Fibroblast of skin of left biceps (primary cell): ENCODE measurements at regions not wholly inside any gene's neighbourhood (a gene's known extent, or its start where the extent isn't known, plus 50 kb on each side); places are given as distances from the start of the nearest gene placed in this dataset.

Experiments used
- DNase-seq, 2 experiments: peaks; one replicate each; pipeline ENCODE4 v3.0.0-alpha.2; 2013; ENCODE audit warnings: low read depth in 2 of 2

DNA sequence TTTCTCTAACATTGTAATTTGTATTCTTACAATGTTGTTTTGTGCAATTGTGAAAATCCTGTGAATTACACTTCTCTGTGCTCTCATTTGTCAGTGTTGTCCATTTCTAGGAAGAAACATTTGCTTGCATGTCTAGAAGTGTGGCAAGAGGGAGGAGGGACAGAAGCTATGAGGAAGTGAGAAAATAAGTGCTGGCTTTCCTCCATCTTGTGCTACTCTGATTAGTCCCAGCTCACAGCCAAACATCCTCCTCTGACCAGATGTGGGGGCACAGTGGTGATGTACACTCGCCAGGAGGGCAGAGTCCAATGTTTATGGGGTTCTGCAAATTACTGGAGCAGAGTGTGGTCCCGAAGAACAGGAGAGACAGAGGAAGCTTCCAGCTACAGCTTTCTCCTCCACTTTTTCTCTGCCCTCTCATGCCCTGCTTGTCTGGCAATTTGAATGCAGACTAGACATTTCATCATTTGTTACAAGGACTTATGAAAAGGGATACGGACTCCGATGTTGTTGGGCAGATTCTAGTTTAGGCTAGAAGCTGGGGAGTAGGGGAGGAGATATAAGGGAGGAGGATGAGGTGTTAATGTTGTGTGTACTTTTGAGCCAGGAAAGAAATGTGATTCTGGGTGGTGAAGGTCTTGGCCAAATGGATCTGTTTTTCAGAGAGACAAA is 131.0 kb upstream of the C1GALT1 start:
- DNase-seq = no peak

DNA sequence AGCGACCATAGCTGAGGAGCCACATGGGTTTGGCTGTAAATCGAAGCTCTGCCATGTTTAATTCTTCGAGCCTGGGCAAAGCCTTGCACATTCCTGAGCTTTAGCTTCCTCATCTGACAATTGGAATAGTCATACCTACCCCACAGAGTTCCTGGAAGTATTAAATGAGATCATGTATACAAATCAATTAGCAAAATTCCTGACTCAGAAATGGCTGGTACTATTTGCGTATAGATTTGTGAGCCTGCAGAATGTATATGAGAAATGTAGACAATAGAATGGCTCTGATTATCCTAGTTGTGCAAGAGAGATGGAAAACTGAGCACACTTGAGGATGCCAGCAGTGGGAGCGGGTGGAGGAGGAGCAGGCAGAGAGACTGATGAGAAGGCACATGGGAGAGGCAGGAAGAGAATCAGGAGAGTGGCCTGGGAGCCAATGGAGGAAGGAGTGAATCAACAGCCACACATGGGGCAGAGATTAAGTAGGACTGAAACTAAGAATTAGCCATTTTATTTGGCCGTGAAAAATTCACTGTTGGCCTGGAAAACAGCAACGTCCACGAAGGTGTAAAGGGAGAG is 128.0 kb upstream of the C1GALT1 start:
- DNase-seq = no peak

DNA sequence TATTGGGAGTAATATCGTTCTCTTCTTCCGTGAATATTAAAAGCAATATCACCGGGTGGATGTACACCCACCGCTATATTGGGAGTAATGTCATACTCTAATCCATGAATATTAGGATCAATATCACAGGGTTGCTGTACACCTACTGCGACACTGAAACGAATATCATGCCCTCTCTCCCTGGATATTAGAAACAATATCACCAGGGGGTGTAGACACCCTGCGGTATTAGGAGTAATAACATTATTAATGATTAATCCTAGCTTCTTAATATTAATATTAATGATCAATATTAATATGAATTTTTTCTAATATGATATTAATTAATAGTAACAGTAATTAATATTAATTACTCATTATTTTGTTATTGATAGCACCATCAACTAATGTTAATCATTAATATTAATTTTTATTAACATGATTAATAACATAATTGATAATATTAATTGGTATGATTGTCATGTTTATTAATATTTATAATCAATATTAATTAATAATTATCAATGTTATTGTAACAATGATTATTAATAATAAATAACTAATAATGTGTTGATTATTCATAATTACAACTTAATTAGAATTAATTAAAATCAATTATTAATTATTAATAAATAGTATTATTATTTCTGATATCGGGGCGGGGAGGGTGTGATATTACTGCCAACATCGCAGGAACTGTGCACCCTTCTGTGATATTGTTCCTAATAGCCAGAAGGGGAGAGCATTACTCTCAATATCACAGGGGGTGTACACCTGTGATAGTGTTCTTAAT is 121.3 kb upstream of the C1GALT1 start:
- DNase-seq = no peak

DNA sequence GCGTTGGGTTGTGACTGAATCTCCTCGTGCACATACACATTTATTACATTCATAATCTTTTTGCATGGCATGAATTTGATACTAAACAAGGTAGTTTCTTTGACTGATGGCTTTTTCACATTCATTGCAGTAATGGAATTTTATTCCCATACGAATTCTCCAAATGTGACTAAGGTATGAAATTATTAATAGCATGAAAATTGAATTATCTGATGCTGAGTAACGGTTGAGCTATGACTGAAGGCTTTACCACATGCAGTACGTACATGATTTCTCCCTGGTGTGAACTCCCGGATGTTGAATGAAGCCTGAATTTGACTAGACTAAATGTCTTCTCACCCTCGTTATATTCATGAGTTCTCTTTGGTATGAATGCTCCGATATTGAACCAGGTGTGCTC is 104.4 kb upstream of the C1GALT1 start:
- no peak for DNase-seq

DNA sequence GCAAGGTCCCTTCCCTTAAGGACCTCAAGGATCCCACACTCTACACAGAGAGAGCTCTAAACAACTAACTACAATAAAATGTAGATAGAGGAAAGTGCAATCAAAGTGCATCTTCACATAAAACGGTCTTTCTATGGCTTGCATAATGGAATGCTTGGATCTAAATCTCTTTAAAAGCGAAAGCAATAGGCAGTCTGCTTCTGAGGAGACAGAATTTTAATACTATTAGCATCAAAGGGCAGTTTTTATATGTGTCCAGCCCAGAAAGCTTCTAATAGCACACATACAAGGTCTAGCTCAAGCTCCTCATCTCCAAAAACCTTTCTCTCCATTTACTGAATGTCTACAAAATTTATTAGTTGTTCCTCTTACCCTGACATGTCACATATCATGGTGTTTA is 101.5 kb upstream of the C1GALT1 start:
- no peak for DNase-seq

DNA sequence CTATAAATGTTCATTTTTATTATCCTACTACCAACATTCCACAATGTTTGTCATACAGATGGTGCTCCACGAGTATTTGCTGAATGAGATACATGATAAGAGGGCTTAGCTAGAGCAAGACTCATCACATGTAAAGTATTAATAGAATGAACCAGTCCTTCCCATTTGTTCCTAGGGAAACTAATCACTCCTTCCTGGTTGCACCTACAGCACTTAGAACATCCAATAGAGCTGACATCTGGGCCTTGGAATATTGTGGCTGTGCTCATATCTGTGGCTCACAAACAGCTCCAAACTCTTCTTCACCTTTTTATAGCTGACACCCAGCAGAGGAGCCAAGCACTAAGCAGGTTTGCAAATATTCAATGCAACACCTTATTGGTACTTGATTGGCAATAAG is 91.9 kb upstream of the C1GALT1 start:
- DNase-seq = no peak

DNA sequence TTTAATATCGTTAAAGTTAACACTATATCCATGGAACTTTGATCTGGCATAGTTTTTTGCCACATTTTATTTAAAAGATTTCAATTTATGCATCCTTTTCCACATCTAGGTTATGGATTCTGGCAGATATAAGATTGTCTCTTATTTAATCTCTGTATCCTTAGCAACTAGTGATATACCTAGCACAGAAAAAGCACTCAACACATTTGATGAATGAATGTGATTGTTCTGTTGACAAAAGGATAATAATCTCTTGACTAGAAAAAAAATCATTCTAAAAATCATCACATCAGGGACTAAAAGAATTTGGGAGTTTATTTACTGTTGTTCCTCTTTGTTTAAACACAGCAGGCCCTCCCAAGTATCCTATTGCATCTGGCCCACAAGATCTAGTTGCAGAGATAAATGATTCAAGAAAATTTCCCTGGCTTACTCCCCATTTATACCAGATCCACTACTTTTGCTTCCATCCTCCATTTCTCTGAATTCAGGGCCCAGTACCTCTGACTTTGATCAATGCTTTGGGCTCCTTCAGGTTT is 84.0 kb upstream of the C1GALT1 start:
- no peak for DNase-seq

DNA sequence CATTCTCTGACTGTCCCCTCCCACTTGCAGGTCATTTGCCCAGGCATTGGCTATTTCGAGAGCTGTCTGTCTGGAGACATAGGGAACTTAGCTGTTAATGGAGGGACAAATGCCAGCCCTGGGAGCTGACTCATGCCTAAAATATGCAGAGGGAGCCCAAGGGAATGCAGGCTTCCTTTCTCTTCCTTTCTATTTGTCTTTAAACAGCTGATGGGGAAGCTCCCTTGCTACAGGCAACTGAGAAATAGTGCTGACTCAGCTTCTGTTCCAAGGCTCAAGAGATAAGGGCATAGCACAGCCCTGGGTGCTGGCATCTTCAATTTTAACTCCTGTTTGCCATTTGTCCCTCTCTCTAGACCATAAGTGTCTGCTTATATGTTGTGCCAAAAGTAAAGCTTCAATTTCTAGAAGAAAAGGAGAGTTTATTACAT is 82.7 kb upstream of the C1GALT1 start:
- DNase-seq = peak; percentile 73 to 74

DNA sequence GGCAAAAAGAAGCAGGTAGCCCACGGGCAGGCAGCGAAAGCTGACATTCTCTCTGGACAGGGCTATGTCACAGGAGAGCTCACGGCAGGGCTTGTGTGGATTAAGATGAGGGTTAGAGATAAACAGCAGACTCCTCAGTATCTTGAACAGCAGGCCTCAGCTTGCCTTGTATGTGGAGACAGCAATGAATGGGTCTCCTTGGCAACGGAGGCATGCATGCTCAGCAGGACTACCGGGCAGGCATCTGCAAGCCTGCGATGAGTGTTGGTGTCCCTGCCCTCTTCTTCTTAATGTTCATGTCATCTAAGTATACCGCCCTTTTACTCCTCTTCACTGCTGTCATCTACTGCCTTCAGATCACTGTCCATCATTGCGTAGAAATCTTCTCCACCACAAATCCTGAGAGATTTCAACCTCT is 81.9 kb upstream of the C1GALT1 start:
- no peak for DNase-seq

DNA sequence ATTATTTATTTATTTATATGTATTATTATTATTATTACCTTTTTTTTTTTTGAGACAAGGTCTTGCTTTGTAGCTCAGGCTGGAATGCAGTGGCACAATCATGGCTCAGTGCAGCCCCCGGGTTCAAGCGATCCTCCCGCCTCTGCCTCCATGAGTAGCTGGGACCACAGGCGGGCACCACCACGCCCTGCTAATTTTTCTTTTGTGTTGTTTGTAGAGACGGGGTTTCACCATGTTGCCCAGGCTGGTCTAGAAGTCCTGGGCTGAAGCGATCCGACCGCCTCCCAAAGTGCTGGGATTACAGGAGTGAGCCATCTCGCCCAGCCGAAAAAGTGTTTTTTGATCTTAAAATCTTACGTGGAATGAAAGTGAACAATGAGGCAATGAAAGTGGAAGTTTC is 79.4 kb upstream of the C1GALT1 start:
- no peak for DNase-seq

DNA sequence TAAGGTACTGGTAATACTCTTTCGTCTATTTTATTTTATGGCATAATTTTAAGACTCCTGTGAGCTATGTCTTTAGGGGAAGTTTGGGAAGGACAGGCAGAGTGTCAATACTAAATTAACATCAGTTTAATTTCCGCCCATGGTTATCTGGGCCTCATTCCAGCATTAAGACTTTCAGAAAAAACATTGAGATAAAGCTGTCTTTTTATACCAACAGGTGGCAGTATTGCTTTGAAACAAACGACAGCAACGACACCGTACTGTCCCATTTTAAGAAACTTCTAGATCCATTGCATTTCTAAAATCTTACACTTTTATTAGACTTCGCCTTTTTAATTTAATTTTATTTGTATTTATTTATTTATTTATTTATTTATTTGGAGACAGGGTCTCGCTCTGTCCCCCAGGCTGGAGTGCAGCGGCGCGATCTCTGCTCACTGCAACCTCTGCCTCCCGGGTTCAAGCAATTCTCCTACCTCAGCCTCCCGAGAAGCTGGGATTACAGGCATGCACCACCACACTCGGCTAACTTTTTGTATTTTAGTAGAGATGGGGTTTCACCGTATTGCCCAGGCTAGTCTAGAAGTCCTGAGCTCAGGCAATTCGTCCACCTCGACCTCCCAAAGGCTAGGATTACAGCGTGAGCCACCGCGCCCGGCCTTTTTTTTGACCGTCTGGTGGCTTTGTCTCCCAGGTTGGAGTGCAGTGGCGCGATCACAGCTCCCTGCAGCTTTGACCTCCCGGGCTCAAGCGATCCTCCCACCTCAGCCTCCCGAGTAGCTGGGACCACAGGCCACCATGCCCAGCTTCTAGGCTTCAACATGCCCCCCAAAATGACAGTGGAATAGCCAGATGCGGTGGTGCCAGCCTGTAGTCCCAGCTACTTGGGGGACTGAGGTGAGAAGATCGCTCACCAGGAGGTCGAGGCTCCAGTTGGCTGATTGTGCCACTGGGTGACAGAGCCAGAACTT is 78.7 kb upstream of the C1GALT1 start:
- peak; percentile 24 to 26 for DNase-seq

DNA sequence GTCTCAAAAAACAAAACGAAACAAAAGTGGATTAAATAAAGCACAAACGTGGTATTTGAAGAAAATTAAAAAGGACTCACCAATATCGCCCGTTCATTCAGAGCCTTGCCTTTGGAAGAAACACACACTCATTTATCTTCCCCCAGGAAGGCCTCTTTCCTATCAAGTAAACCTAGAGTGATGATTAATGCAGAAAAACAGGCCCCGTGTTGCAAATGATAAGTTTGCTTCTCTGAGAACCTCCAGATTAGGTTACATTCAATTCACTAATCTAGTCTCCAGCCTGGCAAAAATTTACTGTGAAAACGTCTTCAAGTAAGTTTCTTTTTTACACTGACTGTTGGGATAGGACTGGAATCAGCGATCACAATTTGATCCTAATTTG is 78.0 kb upstream of the C1GALT1 start:
- no peak for DNase-seq

DNA sequence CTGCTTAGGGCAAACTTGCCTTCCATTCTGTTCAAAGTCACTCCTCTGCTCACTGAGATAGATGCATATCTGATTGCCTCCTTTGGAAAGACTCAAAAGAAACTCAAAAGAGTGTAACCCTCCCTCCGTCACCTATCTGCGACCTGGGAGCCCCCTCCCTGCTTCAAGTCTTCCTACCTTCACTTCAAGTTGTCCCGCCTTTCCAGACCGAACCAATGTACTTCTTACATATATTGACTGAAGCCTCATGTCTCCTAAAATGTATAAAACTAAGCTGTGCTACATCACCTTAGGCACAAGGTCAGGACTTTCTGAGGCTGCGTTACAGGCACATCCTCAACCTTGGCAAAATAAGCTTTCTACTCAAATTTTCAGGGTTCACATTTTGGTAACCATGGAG is 77.4 kb upstream of the C1GALT1 start:
- no peak for DNase-seq

DNA sequence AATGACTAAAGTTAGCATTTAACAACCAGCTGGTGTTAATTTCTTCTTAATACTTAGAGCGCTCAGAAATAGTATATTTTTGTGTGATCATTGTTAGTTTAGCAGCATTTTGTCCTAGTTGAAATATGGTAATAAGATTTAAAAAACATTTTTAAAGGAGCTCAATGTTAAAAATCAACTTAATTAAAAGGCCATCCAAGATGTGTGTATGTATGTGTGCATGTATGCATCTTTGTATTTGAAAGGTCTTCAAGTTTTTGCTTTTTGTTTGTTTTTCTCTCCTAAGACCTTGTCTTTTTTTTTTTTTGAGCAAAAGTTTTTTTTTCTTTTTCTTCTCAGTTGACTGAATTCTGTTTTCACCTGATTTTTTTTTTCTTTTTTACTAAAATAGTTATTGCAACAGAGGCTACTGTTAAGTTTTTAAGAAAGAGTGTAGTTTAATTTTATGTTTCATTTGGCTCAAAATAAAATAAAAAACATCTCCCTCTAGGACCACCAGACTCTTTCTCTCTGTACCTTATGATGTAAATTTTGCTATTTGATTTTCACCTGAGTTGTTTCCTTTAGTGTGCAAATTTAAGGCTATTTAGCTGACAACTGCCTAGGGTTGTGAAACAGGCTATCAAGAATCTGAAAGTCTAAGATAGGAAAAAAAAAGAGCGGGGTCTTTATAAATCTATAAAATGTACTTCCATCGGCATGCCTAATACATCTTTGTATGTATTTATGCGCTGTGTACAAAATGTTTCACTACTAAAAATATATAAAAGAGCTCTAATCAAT is 76.4 kb upstream of the C1GALT1 start:
- no peak for DNase-seq

DNA sequence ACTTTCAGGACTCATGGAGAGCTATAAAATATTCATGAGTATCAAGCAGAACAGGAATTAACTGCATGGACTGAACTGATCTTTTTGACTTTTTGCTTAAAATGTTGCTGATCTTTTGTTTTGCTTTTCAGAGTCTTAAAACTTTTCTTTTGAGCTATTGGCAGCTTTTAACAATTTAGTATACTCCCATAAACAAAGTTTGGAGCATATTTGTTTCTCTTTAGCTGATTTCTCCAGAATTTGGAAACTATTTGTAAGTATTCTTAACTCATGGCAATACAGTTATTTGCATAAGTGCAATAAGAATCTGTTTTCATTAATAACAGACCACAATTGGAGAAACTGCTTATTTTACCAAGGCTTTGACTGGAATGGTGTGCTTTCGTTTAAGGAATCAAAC is 73.4 kb upstream of the C1GALT1 start:
- no peak for DNase-seq

DNA sequence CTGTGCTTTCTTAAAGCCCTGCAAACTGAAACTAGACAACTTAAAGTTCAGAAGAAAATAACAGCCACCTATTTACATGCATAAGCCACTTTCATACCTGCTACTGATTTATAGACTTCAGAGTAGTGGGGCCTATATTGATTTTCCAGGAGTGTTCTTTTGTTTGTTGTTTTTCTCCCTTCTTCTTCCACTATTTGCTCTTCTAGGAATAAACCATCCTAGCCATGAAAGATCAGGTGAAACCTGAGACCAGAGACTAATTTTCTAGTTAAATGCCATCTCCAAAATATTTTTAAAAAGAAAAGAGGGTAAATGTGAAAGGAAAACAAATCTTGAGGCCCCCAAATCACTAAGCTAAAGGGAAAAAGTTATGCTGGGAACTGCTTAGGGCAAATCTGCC is 72.4 kb upstream of the C1GALT1 start:
- DNase-seq = no peak

DNA sequence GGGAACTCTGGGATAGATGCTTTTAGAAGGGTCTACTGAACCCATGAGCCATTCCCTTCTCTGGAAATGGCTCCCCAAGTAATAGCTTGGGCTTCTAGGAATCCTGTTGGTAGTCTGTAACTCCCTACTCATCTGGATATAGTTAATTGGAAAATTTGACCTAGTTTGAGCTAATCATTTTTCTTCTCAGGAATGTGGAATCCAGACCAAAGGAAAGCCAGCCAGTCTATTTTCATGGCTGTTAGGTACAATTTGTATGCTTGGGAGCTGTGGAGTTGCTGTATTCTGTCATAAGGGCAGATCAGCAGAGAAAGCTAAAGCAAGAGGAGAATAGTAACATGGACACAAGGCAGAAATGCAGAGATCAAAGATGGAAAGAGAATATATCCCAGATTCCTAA is 71.6 kb upstream of the C1GALT1 start:
- no peak for DNase-seq

DNA sequence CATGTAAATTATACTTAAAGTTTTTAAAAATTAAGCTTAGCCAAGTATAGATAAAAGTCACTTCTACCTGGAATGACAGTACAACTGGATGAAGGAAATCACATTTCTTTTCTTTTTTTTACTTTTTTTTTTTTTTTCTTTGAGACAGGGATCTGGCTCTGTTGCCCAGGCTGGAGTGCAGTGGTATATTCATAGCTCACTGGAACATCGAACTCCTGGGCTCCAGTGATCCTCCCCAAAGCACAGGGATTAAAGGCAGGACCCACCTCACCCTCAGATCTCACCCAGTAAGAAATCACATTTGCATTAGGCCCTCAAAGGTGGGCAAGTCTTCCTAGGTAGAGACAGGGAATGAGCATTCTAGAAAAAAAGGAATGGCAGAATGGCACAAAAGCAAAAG is 69.5 kb upstream of the C1GALT1 start:
- DNase-seq = no peak

DNA sequence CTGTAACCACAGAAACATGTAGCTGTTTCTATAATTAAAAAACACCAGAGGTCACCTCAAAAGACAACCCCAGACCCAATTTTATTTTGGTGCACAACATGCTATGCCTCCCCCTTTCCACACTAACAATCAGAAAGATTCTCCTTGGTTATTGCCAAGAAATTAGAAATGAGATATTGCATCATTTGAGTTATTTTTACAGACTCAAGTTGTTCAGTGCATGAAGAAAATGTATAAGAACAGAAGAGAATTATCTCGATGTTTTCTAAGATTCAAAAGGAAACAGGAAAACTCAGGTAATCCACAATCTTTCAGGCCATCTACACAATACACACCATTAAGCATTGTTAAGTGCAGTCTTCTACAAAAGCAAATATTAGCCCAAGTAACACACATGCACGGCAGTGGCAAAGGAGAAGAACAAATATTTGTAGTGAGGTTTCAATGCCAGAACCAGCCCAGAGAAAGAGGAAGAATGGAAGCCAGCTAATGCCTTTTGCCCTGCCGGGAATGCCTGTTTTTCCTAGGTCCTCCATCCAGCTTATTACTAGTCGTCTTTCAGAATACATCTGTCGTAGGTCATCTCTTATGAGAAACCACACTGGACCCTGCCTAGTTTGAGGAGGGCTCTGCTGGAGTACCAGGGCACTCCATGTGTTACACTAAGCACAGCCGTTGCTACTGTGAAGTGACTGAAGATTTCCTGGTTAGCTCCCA is 67.6 kb upstream of the C1GALT1 start:
- DNase-seq = no peak

DNA sequence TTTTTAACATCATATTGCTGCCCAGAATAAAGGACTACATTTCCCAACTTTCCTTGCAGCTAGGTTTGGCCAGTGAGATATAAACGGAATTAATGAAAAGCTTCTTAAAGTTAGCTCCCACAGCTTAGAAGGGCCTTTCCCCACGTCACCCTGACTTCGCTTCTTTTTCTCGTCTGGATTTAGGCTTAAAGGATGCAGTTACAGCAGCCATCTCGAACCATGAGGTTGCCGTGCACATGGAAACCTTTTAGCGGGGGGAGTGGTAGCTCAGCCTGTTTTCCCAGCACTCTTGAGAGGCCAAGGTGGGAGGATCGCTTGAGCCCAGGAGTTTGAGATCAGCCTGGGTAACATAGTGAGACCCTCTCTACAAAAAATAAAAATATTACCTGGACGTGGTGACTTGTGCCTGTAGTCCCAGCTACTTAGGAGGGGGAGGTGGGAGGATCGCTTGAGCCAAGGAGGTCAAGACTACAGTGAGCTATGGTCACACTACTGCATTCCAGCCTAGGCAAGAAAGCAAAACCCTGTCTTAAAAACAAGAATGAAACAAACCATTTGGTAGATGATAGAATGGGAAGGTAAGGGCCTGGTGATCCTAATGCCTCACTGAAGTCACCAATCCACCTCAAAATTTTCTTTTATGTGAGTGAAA is 64.3 kb upstream of the C1GALT1 start:
- DNase-seq = no peak
